Neuronal stem cell (in vitro differentiated cells): ENCODE measurements at regions not wholly inside any gene's neighbourhood (a gene's known extent, or its start where the extent isn't known, plus 50 kb on each side); places are given as distances from the start of the nearest gene placed in this dataset.

Source experiments
- DNase-seq: peaks from one replicate; pipeline ENCODE4 v3.0.0-alpha.2; 2013; ENCODE audit warnings: low spot score
- H2AFZ ChIP-seq: one replicate; pipeline ENCODE4 v1.6.1; 2013; ENCODE audit warnings: mild to moderate bottlenecking, low read length, inconsistent platforms
- H2AK5ac ChIP-seq: 2 replicates; pipeline ENCODE4 v1.6.1; 2013; ENCODE audit warnings: low read depth, mild to moderate bottlenecking, inconsistent platforms, low read length, moderate library complexity, mixed read lengths
- H2BK120ac ChIP-seq: 2 replicates; pipeline ENCODE4 v1.6.1; 2013; ENCODE audit warnings: low read depth, mild to moderate bottlenecking, inconsistent platforms, low read length, moderate library complexity, mixed read lengths
- H2BK12ac ChIP-seq: one replicate; pipeline ENCODE4 v1.6.1; 2013; ENCODE audit warnings: low read length, inconsistent platforms
- H2BK15ac ChIP-seq: 2 replicates; pipeline ENCODE4 v1.6.1; 2013; ENCODE audit warnings: mild to moderate bottlenecking, low read length, inconsistent platforms, mixed read lengths
- H2BK5ac ChIP-seq: one replicate; pipeline ENCODE4 v1.6.1; 2013; ENCODE audit warnings: inconsistent platforms, mild to moderate bottlenecking, low read length, moderate library complexity
- H3K14ac ChIP-seq: one replicate; pipeline ENCODE4 v1.6.1; 2013; ENCODE audit warnings: low read length, inconsistent platforms
- H3K18ac ChIP-seq: 2 replicates; pipeline ENCODE4 v1.6.1; 2013; ENCODE audit warnings: low read length, inconsistent platforms
- H3K23ac ChIP-seq: 2 replicates; pipeline ENCODE4 v1.6.1; 2013; ENCODE audit warnings: low read depth, mild to moderate bottlenecking, mixed read lengths, low read length, inconsistent platforms; ENCODE audit not compliant: poor library complexity
- H3K27ac ChIP-seq: replicated peaks from 3 replicates; pipeline ENCODE4 v1.5.1; 2013; ENCODE audit warnings: low read length, inconsistent platforms
- H3K27me3 ChIP-seq, 3 experiments: 2 replicates each; pipeline ENCODE4 v1.6.1; 2013; ENCODE audit warnings: low read length in 3 of 3, mild to moderate bottlenecking in 2 of 3, inconsistent platforms in 1 of 3, low read depth in 1 of 3, mixed read lengths in 1 of 3, moderate library complexity in 1 of 3; ENCODE audit not compliant: control insufficient read depth in 3 of 3, insufficient read depth in 3 of 3
- H3K36me3 ChIP-seq, 2 donors: replicated peaks in 1 of 2; 2 replicates each; pipeline ENCODE4 v1.6.1; 2013; ENCODE audit warnings: low read length in 2 of 2; ENCODE audit not compliant: control insufficient read depth in 2 of 2, insufficient read depth in 2 of 2
- H3K4ac ChIP-seq: 2 replicates; pipeline ENCODE4 v1.6.1; 2013; ENCODE audit warnings: inconsistent platforms, mild to moderate bottlenecking, low read length, moderate library complexity
- H3K4me1 ChIP-seq, 2 donors: 1 replicate in 1 of 2; 2 replicates in 1 of 2; pipeline ENCODE4 v1.6.1; 2013; ENCODE audit warnings: low read length in 2 of 2, low read depth in 1 of 2; ENCODE audit not compliant: control insufficient read depth in 2 of 2, insufficient read depth in 1 of 2
- H3K4me2 ChIP-seq: one replicate; pipeline ENCODE4 v1.6.1; 2013; ENCODE audit warnings: mild to moderate bottlenecking, low read length, inconsistent platforms; ENCODE audit not compliant: insufficient read depth, poor library complexity, severe bottlenecking
- H3K4me3 ChIP-seq, 2 donors: 2 replicates each; pipeline ENCODE4 v1.5.1; 2013; ENCODE audit warnings: low read length in 2 of 2, mild to moderate bottlenecking in 2 of 2, inconsistent platforms in 1 of 2, moderate library complexity in 1 of 2
- H3K79me1 ChIP-seq: one replicate; pipeline ENCODE4 v1.6.1; 2013; ENCODE audit warnings: low read depth, mild to moderate bottlenecking, inconsistent platforms, low read length, moderate library complexity
- H3K9ac ChIP-seq: one replicate; pipeline ENCODE4 v1.6.1; 2013; ENCODE audit warnings: mild to moderate bottlenecking, low read depth, low read length, inconsistent platforms; ENCODE audit not compliant: poor library complexity
- H3K9me3 ChIP-seq, 2 donors: replicated peaks in 1 of 2; 2 replicates each; pipeline versions ENCODE3 to v1.6.1; 2013; ENCODE audit warnings: low read length in 2 of 2, mild to moderate bottlenecking in 2 of 2, inconsistent platforms in 1 of 2, low read depth in 1 of 2, mixed read lengths in 1 of 2, moderate library complexity in 1 of 2; ENCODE audit not compliant: control insufficient read depth in 2 of 2, insufficient read depth in 1 of 2
- H4K8ac ChIP-seq: one replicate; pipeline ENCODE4 v1.6.1; 2013; ENCODE audit warnings: low read depth, mild to moderate bottlenecking, inconsistent platforms, low read length, moderate library complexity
- H4K91ac ChIP-seq: one replicate; pipeline ENCODE4 v1.6.1; 2013; ENCODE audit warnings: low read length, low read depth, mild to moderate bottlenecking, inconsistent platforms; ENCODE audit not compliant: poor library complexity
- WGBS, 2 donors: extraction: QIAGEN DNeasy Blood & Tissue Kit; methylation state at CpG; one replicate each; pipeline ENCODE4 v1.1.7; 2013; ENCODE audit warnings: missing lambda C conversion rate in 2 of 2, mixed read lengths in 1 of 2; ENCODE audit not compliant: insufficient read length in 2 of 2, insufficient replicate concordance in 1 of 2; ENCODE audit errors: extremely low coverage in 2 of 2; 5-methylcytosine and 5-hydroxymethylcytosine counted together

GRCh38 chr6:139932671-139933070 lies 558.2 kb upstream of the CITED2 start:
- Histone ChIP-seq H3K18ac (no peak overlapping the region), H2BK12ac (no peak overlapping the region), H3K14ac (no peak overlapping the region), H2BK15ac (no peak overlapping the region), H3K27ac (no peak overlapping the region), H4K8ac (no peak overlapping the region), H2BK120ac (no peak overlapping the region), H3K27me3 (no peaks in the 10 kb centered on the region), H3K4ac (no peak overlapping the region), H3K4me1 (peaks cover 0 to 6% of the 10 kb centered on the region in 2 donors), H3K36me3 (no peaks in the 10 kb centered on the region), H4K91ac (no peak overlapping the region), H2AFZ (no peak overlapping the region), H2AK5ac (no peak overlapping the region), H3K4me2 (no peak overlapping the region), H3K4me3 (no peak overlapping the region), H3K23ac (no peak overlapping the region), H3K9ac (no peak overlapping the region), H2BK5ac (no peak overlapping the region), H3K79me1 (no peaks in the 10 kb centered on the region), H3K9me3 (no peaks in the 10 kb centered on the region)
- DNase-seq: no peak
- 100% methylated on average over 1 of the region's 3 CpGs; no CpG with 5 or more reads in 1 of the 2 donors for WGBS, 2 donors

GRCh38 chr6:139931747-139932146 lies 557.3 kb upstream of the CITED2 start:
- Histone ChIP-seq H3K4me2 (no peak overlapping the region), H3K23ac (no peak overlapping the region), H4K8ac (no peak overlapping the region), H3K4me1 (peaks cover 0 to 6% of the 10 kb centered on the region in 2 donors), H3K9ac (no peak overlapping the region), H2BK120ac (no peak overlapping the region), H2AFZ (peak overlapping the region; percentile 8), H2AK5ac (no peak overlapping the region), H4K91ac (no peak overlapping the region), H3K18ac (no peak overlapping the region), H3K79me1 (no peaks in the 10 kb centered on the region), H2BK15ac (no peak overlapping the region), H3K27ac (no peak overlapping the region), H3K14ac (no peak overlapping the region), H3K4ac (no peak overlapping the region), H3K27me3 (no peaks in the 10 kb centered on the region), H3K9me3 (no peaks in the 10 kb centered on the region), H2BK12ac (no peak overlapping the region), H3K36me3 (no peaks in the 10 kb centered on the region), H2BK5ac (no peak overlapping the region), H3K4me3 (no peak overlapping the region)
- no peak for DNase-seq
- no CpG with 5 or more reads among the region's 2 CpGs for WGBS, 2 donors

- no peak overlapping the region for H4K91ac ChIP-seq
- no peak overlapping the region for H2BK5ac ChIP-seq
- no peak overlapping the region for H3K4ac ChIP-seq
- H3K79me1 ChIP-seq: no peaks in the 10 kb centered on the region
- no peak overlapping the region for H3K4me3 ChIP-seq
- no peak overlapping the region for H2BK15ac ChIP-seq
- H2AFZ ChIP-seq: peak overlapping the region; percentile 7
- no peak overlapping the region for H3K27ac ChIP-seq
- no peak overlapping the region for H3K4me2 ChIP-seq
- no CpG with 5 or more reads among the region's 1 CpG for WGBS, 2 donors
- H4K8ac ChIP-seq: no peak overlapping the region
- no peak overlapping the region for H2BK120ac ChIP-seq
- no peak overlapping the region for H3K9ac ChIP-seq
- no peaks in the 10 kb centered on the region for H3K27me3 ChIP-seq
- peaks cover 2 to 12% of the 10 kb centered on the region in 2 donors for H3K4me1 ChIP-seq
- no peaks in the 10 kb centered on the region for H3K9me3 ChIP-seq
- no peaks in the 10 kb centered on the region for H3K36me3 ChIP-seq
- no peak overlapping the region for H3K23ac ChIP-seq
- H3K18ac ChIP-seq: no peak overlapping the region
- no peak overlapping the region for H2AK5ac ChIP-seq
- no peak for DNase-seq
- H2BK12ac ChIP-seq: no peak overlapping the region
- no peak overlapping the region for H3K14ac ChIP-seq
Observed at GRCh38 chr6:139927742-139928305, 553.4 kb upstream of the CITED2 start.

- H3K18ac ChIP-seq: no peak overlapping the region
- H2BK12ac ChIP-seq: no peak overlapping the region
- no peak overlapping the region for H3K4ac ChIP-seq
- no peak overlapping the region for H3K23ac ChIP-seq
- H4K8ac ChIP-seq: no peak overlapping the region
- no peak overlapping the region for H2AK5ac ChIP-seq
- no peaks in the 10 kb centered on the region for H3K27me3 ChIP-seq
- H2BK15ac ChIP-seq: no peak overlapping the region
- no peaks in the 10 kb centered on the region for H3K36me3 ChIP-seq
- H3K4me3 ChIP-seq: no peak overlapping the region
- H4K91ac ChIP-seq: no peak overlapping the region
- H3K9me3 ChIP-seq: no peaks in the 10 kb centered on the region
- WGBS, 2 donors: no CpG with 5 or more reads among the region's 2 CpGs
- DNase-seq: no peak
- peaks cover 2 to 12% of the 10 kb centered on the region in 2 donors for H3K4me1 ChIP-seq
- no peak overlapping the region for H3K27ac ChIP-seq
- no peak overlapping the region for H2AFZ ChIP-seq
- no peak overlapping the region for H3K14ac ChIP-seq
- no peak overlapping the region for H2BK5ac ChIP-seq
- no peak overlapping the region for H3K9ac ChIP-seq
- no peak overlapping the region for H2BK120ac ChIP-seq
- no peak overlapping the region for H3K4me2 ChIP-seq
- H3K79me1 ChIP-seq: no peaks in the 10 kb centered on the region
Observed at GRCh38 chr6:139927236-139927635, 552.8 kb upstream of the CITED2 start.
